A673 (cell line): ENCODE measurements at regions not wholly inside any gene's neighbourhood (a gene's known extent, or its start where the extent isn't known, plus 50 kb on each side); places are given as distances from the start of the nearest gene placed in this dataset.

Experiments
- CTCF ChIP-seq: fragments of 300-800, 200-600 bp; sonication (generic); conservative IDR thresholded peaks from 2 replicates; pipeline ENCODE4 v1.5.1; 2017; ENCODE audit warnings: low read depth, mild to moderate bottlenecking, antibody characterized with exemption, low read length, moderate library complexity, mixed read lengths
- EZH2 ChIP-seq: fragments of 200-600 bp; sonication (generic); IDR thresholded peaks from 2 replicates; pipeline ENCODE4 v1.6.1; 2017; ENCODE audit warnings: borderline replicate concordance, low read depth, mild to moderate bottlenecking, mixed read lengths, antibody characterized with exemption, low read length; ENCODE audit not compliant: poor library complexity, severe bottlenecking

GRCh38 chr3:28674212-28674611, 325.6 kb upstream of the AZI2 start:
- TF ChIP-seq CTCF (no peak), EZH2 (no peak)
